Pancreas (tissue), 10 donors: ENCODE measurements at regions not wholly inside any gene's neighbourhood (a gene's known extent, or its start where the extent isn't known, plus 50 kb on each side); places are given as distances from the start of the nearest gene placed in this dataset.

ENCODE experiments used
- ATAC-seq, 4 donors: fragments of 200-7000 bp; cut with Tn5 transposase; one replicate each; pipeline versions ENCODE4 v1.8.0 to v1.9.1; 2020; ENCODE audit warnings: mild to moderate bottlenecking in 4 of 4, moderate library complexity in 4 of 4
- DNase-seq, 6 donors: peaks; one replicate each; pipeline ENCODE4 v3.0.0-alpha.2; 2020
- FAIRE-seq: peaks from 2 replicates; lab custom pipeline; 2012; peaks lifted over from hg19 to GRCh38; lab: Jason Lieb, UNC
- H3K27ac ChIP-seq, 4 donors: fragments of 200-600 bp; sonication (generic); 1 replicate in 3 of 4; 2 replicates in 1 of 4; pipeline versions ENCODE4 v1.5.0 to v1.8.0; 2020
- H3K27me3 ChIP-seq, 4 donors: fragments of 200-600 bp; one replicate each; pipeline ENCODE4 v1.8.0; 2021
- H3K36me3 ChIP-seq, 3 donors: fragments of 200-600 bp; sonication (generic) in 1 of 3; one replicate each; pipeline versions ENCODE4 v1.5.0 to v1.8.0; 2020 to 2021
- H3K4me1 ChIP-seq, 3 donors: fragments of 200-600 bp; one replicate each; pipeline ENCODE4 v1.8.0; 2021
- H3K4me3 ChIP-seq, 4 donors: fragments of 200-600 bp; sonication (generic) in 2 of 4; one replicate each; pipeline versions ENCODE4 v1.5.0 to v1.8.0; 2020 to 2021
- H3K9me3 ChIP-seq, 4 donors: fragments of 200-600 bp; one replicate each; pipeline ENCODE4 v1.8.0; 2021
- CTCF ChIP-seq, 4 donors: fragments of 200-600 bp; sonication (generic) in 3 of 4; IDR thresholded peaks; one replicate each; pipeline versions ENCODE4 v1.5.0 to v1.8.0; 2021; ENCODE audit warnings: antibody characterized with exemption in 4 of 4
- WGBS, 2 donors: extraction: QIAGEN DNeasy Blood & Tissue Kit; methylation state at CpG; one replicate each; pipeline ENCODE4 v1.1.7; 2013; 5-methylcytosine and 5-hydroxymethylcytosine counted together
- intact Hi-C, 3 donors: fragments of 100-400 bp; cut with DNase I; formaldehyde crosslinking; loops; one replicate each; pipeline versions ENCODE4 v1.11.1 to v1.14.2; 2022
- donor health status: healthy with polysubstance abuse.
- donor health status: DM: no; HTN: no; CAD: no; lungs with moderate emphysema.
- donor health status: DM: no; HTN: no; CAD: no.
- donor health status: control.
- donor health status: control.
- donor health status: Bipolar disorder and iron deficiency.
- donor health status: DM: yes; HTN: yes; CAD: no.
- donor health status: DM: no; HTN: no; CAD: no.
- donor health status: DM: no; HTN: no; CAD: no.
- donor health status: DM: yes; HTN: yes; CAD: no.

GRCh38 chr18:64966667-64967066, 784.1 kb upstream of the CDH7 start:
- DNase-seq (no peak), FAIRE-seq (no peak), ATAC-seq (no peak)
- Histone ChIP-seq H3K4me3 (no peak overlapping the region), H3K27me3 (no peaks in the 10 kb centered on the region), H3K9me3 (no peaks in the 10 kb centered on the region), H3K27ac (no peak overlapping the region), H3K4me1 (peaks cover 0 to 4% (median 0%) of the 10 kb centered on the region in 3 donors), H3K36me3 (no peaks in the 10 kb centered on the region)
- TF ChIP-seq CTCF (IDR thresholded peaks at IDR 0.05): no peak
- intact Hi-C loops: no loop called here

GRCh38 chr18:64956465-64956864, 794.3 kb upstream of the CDH7 start:
- no peak overlapping the region for H3K27ac ChIP-seq
- H3K4me1 ChIP-seq: no peaks in the 10 kb centered on the region
- H3K36me3 ChIP-seq: no peaks in the 10 kb centered on the region
- no peak for DNase-seq
- no peak for ATAC-seq
- intact Hi-C loops: no loop called here
- no peaks in the 10 kb centered on the region for H3K27me3 ChIP-seq
- no peak for TF ChIP-seq CTCF (IDR thresholded peaks at IDR 0.05)
- H3K9me3 ChIP-seq: no peaks in the 10 kb centered on the region
- FAIRE-seq: no peak
- no peak overlapping the region for H3K4me3 ChIP-seq
- WGBS, 2 donors: 74% methylated on average over 3 of the region's 3 CpGs

- intact Hi-C loops: no loop called here
- no peak for DNase-seq
- Histone ChIP-seq H3K27me3 (no peaks in the 10 kb centered on the region), H3K4me3 (no peak overlapping the region), H3K9me3 (no peaks in the 10 kb centered on the region), H3K36me3 (no peaks in the 10 kb centered on the region), H3K27ac (no peak overlapping the region), H3K4me1 (no peaks in the 10 kb centered on the region)
- no peak for ATAC-seq
- no peak for FAIRE-seq
- TF ChIP-seq CTCF (IDR thresholded peaks at IDR 0.05): no peak
- WGBS, 2 donors: 91 to 93% methylated on average over 4 of the region's 4 CpGs
Observed at GRCh38 chr18:64949885-64950284, 800.9 kb upstream of the CDH7 start.

GRCh38 chr18:64936671-64937070, 787.8 kb upstream of the LINC00305 start:
- TF ChIP-seq CTCF (IDR thresholded peaks at IDR 0.05): no peak
- Histone ChIP-seq H3K36me3 (no peaks in the 10 kb centered on the region), H3K4me1 (no peaks in the 10 kb centered on the region), H3K27ac (no peak overlapping the region), H3K4me3 (no peak overlapping the region), H3K27me3 (no peaks in the 10 kb centered on the region), H3K9me3 (no peaks in the 10 kb centered on the region)
- DNase-seq: no peak
- 80 to 90% methylated on average over 1 of the region's 1 CpG for WGBS, 2 donors
- intact Hi-C loops: no loop called here
- FAIRE-seq: no peak
- no peak for ATAC-seq

- 75 to 80% methylated on average over 5 of the region's 5 CpGs for WGBS, 2 donors
- no peaks in the 10 kb centered on the region for H3K36me3 ChIP-seq
- no peak overlapping the region for H3K27ac ChIP-seq
- no peaks in the 10 kb centered on the region for H3K4me1 ChIP-seq
- DNase-seq (no peak), ATAC-seq (no peak), FAIRE-seq (no peak)
- no peaks in the 10 kb centered on the region for H3K9me3 ChIP-seq
- no peak for TF ChIP-seq CTCF (IDR thresholded peaks at IDR 0.05)
- intact Hi-C loops: no loop called here
- H3K4me3 ChIP-seq: no peak overlapping the region
- no peaks in the 10 kb centered on the region for H3K27me3 ChIP-seq
Observed at GRCh38 chr18:64929036-64929435, 780.1 kb upstream of the LINC00305 start.
